Hematopoietic multipotent progenitor cell treated with erythropoietin and hydrocortisone succinate and interleukin-3 and kit ligand, for 8 days (in vitro differentiated cells): ENCODE measurements at regions not wholly inside any gene's neighbourhood (a gene's known extent, or its start where the extent isn't known, plus 50 kb on each side); places are given as distances from the start of the nearest gene placed in this dataset.

Experiments
- DNase-seq: peaks from one replicate; pipeline ENCODE4 v3.0.0-alpha.2; 2015

DNA sequence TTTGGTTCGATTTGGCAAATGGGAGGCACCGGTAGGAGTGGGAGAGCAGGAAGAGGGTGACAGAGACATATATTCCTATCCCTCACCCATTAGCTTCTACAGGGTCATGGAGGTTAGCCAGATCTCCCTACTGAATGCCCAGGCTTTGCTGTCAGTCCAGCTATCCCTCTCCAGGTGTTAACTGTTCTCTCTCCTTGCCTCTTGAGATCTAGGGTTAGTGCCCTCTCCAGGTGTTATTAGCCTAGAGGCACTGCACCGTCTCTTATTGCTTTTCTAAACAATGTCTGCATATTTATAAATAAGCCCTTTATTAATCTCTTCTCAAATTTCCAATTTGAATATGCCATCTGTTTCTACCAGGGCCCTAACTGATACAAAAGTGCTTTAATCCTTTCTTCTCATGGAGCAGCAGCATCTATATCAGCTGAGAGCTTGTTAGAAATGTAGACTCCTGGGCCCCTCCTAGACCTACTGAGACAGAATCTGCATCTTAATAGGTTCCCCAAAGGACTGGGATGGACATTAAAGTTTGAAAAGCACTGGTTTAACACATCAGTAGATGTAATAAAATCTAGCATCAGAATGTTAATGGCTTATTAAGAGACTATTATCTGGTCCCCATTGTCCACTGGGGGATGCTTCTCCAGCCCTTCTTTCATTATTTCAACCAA is 322.5 kb upstream of the SLC24A2 start:
- DNase-seq = no peak

DNA sequence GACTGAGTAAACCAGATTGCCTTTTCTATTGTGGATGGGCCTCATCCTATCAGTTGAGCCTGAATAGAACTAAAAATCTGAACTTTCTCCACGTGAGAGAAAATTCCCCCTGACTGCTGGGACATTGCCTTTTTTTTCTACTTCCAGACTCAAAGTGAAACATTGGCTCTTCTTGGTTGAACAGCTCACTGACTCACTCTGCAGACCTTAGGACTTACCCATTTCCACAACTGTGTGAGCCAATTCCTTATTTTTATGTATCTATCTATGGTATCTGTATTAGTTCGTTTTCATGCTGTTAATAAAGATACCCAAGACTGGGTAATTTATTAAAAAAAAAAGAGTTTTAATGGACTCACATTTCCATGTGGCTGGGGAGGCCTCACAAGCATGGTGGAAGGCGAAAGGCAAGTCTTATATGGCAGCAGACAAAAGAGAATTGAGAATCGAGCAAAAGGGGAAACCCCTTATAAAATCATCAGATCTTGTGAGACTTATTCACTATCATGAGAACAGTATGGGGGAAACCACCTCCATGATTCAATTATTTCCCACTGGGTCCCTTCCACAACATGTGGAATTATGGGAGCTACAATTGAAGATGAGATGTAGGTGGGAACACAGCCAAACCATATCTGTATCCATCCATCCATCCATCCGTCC is 306.7 kb upstream of the SLC24A2 start:
- DNase-seq = no peak

DNA sequence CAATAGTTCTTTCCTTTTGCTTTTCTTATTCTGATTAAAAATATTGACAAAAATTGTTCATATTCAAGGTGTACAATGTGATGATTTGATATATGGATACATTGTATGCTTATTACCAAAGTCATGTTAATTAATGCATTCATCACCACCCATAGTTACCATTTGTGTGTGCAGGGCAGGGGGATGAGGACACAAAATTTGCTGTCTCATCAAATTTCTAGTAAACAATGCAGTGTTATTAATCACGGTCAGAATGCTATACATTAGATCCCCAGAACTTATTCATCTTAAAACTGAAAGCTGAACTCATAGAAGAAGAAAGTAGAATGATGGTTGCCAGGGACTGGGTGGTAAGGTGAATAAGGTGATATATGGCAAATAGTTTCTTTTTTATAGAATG is 303.7 kb upstream of the SLC24A2 start:
- no peak for DNase-seq

DNA sequence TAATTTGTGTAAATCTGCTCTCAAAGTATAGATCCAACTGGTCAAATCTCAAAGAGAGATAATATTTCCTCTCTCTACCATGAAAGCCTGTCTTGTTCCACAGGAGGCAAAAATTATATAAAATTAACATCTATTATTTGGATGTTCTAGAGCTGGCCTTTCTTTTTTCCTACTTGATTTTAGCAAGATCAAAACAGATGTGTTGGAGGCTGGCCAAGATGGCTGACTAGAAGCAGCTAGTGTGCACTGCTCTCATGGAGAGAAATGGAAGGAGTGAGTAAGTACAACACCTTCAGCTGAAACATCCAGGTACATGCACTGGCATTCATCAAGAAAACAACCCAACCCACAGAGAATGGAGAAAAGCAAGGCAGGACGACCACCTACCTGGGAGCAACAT is 298.6 kb upstream of the SLC24A2 start:
- no peak for DNase-seq

DNA sequence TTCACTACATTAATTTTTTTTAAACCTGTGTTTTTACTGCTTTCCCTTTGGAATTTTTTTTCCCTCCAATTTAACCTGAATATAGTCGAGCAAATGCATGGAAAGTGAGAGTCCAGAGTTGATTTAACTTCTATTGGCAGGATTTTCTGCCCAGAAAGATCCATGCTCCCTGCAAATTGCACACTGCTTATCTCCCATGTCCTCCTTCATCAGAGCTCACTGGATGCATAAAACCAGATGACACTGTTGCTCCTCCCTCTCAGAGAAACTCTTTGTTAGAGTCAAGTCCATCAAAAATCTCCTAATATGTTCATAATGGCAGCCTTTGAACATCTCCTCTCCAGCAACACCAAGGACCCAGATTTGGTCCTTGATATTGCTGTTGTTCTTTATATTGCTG is 297.0 kb upstream of the SLC24A2 start:
- no peak for DNase-seq

DNA sequence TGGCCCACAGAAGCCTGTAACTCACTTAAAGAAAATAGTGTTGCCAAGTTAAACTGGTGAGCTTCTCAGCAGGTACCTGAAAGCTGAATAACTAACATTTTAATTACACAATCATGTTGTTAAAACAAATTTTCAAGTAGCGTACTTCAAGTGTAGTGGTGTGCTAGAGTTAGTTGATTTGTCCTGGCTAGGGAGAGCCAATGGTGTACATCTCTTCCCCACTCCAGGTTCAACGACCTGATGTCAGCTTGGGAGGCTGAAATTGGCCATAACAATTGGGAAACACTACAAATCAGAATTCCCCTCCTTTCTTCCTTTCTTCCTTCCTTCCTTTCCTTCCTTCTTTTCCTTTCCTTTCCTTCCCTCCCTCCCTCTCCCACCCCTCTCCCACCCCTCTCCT is 295.3 kb upstream of the SLC24A2 start:
- no peak for DNase-seq

DNA sequence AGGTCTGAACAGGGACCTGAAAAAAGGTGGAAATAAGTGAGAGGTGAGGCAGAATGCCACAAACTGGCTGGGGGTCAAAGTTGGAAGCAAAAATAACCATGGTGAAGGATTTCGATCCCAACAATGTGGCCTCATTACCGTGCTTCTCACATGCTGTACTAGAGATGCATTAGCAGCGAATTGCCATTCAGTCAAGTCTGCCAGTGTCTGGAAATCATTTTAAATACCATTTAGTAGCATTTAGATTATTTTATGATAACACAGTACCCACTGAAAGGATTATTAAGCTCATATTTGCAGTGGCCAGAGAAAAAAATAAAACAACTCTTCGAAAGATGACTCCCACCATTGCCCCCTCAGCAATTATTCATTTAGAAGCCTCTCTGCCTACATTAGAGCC is 294.6 kb upstream of the SLC24A2 start:
- no peak for DNase-seq

DNA sequence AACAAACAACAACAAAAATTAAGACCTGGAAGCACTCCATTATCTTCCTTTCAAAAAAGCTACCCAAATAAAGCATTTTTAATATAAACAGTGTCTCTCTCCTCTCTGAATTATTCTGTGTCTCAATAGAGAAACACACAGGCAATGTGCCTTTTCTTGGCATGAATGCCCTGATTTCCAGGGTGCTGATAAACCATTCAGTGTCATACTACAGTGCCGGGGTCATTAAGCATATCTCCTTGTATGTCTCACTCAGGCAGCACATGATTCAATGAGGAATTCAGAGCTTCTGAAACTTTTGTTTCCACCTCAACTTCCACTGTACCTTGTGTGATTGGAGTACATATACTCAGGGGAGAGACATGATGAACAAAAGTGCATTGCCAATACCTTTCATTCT is 294.0 kb upstream of the SLC24A2 start:
- DNase-seq = no peak

DNA sequence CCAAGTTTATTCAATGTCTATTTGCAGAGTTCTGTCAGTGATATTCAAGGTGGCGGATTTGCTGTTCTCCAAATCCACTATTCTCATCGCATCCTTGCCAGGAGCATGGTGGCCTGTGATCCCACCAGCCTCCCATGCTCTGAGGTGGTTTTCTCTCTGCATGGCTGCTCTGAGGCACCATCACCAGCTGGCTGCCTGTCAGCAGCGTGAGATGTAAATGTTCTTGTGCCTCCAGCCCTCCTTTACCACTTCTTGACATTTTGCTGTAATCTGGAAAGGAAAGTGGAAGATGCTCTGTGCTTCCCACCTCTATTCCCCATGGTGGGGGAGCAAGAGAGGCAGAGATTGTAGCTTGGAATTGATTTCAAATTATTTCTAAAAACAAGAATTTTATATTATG is 293.6 kb upstream of the SLC24A2 start:
- no peak for DNase-seq

DNA sequence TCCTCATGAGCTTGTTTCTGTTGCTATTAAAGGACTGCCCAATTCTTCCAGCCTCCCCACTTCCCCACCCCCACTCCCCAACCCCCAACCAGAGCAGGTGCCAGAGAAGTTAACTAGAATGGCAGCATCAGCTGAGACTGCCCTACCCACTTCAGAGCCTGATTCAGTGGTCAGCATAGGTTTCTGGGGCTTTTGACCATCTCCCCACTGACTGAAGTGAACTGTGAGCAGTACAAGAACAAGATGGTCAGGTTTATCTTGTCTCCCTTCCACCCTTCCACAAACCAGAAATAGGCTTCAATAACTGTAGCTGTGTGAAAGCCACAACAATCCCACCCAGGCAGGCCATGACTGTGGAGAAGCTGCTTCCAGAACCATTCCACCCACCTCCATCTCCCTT is 289.4 kb upstream of the SLC24A2 start:
- DNase-seq = no peak

DNA sequence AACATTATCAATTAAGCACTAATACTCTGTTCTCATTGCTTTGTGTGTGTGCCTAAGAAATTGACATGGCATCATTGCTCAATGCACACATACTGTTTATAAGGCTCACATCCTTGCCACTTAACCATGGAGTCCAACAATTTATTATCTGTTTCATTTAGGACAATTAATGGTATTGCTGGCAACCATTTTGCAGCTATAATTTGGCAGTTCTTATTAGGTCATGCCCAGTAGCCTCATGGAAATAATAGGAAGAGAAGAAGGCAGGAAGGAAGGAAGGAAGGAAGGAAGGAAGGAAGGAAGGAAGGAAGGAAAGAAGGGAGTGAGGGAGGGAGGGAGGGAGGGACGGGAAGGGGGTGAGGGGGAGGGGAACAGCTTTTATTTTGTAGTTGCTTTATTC is 285.5 kb upstream of the SLC24A2 start:
- DNase-seq = no peak

DNA sequence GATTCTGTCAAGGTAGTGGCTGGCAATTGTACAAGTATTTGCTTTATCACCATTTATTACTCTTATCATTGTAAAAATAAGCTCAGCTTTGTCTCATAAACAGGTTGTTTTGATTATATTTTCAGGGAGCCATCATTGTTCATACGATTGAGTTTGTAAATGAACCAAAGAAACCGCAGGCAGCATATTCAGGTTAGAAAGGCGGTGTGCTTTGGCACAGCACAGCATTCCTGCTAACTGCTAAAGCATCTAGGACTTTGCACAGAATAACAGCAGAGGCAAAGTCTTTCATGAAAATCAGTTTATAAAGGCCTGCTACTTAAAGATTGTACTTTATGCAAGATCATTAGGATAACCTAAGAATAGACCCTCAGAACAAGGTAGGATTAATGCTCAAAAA is 281.5 kb upstream of the SLC24A2 start:
- DNase-seq = no peak

DNA sequence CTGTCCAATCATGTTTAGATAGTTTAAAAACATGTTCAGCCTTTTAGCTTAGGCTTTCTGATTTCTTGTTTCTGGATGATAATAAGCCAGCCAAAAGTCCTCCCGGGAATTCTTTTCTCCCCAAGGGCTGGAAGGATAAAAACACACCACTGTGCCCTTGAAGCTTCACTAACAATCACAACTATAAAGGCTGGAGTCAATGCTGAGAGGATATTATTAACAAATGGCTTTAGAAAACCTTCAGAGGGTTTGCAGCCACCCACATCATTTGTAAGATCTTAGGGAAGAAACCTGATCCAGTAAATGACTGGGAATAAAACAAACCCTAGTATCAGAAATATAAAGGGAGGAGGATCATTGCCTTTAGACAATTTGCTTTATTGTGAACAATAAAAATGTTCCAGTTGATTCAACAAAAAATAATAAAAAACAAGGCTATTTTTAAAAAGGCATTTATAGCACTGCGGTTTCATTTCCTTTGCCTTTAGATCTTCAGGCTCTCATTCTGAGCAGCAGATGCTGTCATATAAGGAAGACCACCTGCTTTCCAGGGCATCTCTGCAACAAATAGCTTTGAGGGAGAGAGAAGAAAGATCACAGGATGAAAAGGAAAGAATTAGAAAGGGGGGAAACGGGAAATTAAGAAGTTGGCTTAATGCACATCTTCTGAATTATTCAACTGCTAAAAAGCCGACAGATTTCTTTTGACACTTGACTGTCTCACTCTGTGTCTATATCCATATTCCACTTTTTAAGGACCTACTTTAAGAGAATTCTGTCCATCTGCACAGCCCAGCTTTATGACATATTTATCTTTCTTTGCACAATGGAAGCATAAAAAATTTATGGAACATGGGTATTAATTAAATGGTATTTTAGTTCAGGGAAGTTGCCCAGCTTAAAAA is 277.2 kb upstream of the SLC24A2 start:
- no peak for DNase-seq

DNA sequence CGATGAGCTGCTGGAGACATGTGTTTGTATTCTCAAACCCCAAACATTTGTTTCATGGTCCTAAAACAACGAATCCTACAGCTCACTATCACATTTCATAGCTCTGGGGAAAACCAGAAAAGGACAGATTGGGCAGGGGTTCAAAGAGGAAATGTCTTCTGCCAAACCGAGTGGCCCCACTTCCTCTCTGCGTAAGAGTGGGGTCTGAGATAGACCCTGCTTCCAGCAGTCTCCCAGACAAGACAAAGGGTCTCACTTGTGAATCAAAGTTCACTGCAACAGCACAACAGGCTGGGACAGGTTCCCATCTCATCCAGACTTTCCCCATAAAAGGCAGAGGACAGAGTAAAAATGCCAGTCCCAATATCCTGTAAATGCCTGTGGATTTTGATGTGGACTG is 276.2 kb upstream of the SLC24A2 start:
- no peak for DNase-seq

DNA sequence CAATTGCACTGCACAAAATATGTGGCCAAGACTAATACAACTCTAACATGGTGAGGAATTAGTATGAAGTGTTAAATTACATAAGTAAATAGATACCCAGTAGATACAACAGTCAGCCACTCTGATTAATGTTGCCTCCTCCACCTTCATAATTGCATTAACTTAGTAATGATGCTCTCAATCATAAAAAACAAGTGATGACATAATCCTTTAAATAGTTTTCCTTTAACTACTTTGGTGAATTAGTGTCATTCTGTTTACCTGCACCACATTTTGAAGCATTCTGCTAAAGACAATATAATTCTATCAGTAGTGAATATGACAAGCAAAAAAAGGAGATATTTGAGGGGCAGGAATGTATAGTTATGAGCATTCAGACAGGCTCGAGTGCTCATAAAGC is 265.9 kb upstream of the SLC24A2 start:
- DNase-seq = no peak

DNA sequence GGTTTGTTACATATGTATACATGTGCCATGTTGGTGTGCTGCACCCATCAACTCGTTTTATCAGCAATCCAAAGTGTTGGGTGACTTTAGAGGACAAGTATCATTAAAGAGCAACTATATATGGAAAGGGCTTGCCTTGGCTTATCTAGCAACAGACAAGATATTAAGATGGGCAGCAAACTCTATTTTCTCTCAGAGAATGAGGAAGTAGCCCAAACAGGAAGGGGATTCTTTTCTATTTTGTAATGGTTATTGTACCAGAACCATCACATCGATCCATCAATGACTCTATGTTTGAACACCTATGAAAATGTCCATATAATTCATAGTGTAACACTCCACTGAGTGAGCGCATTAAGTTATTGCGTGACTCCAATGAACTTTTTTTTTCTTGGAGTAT is 260.1 kb upstream of the SLC24A2 start:
- no peak for DNase-seq

DNA sequence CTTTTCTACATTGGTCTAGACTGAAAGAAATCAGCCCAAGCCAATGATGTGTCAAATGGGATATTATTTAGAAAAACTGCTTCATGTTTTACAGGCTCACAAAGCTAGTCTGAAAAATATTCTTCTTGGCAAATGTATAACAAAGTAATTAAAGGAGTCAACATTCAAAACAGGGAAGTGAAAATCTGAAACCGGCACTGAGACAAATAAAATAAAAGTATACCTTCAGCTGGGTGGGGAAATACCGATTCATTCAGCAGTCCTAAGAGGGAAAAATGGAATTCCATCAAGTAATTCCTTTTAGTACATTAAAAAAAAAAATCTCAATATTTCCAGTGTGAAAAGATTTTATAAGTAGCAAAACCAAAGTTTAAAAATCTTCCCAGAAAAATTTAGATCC is 259.6 kb upstream of the SLC24A2 start:
- no peak for DNase-seq

DNA sequence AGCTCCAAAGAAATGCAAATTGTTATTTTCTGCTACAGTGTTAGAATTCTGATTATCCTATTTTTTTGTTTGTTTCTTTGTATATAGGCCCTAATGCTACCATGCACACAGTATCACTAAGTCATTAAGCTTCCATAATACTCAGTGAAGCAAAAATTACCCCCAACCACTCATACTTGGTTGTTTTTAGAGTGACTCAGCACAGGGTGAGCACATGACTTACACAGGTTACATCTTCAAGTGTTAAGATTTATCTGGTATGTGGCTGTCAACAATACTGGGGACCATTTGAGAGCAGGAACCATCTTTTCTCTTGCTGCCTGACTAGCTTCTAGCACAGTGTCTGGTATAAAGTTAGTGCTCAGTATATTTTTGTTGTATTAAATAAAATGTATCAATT is 255.8 kb upstream of the SLC24A2 start:
- no peak for DNase-seq

DNA sequence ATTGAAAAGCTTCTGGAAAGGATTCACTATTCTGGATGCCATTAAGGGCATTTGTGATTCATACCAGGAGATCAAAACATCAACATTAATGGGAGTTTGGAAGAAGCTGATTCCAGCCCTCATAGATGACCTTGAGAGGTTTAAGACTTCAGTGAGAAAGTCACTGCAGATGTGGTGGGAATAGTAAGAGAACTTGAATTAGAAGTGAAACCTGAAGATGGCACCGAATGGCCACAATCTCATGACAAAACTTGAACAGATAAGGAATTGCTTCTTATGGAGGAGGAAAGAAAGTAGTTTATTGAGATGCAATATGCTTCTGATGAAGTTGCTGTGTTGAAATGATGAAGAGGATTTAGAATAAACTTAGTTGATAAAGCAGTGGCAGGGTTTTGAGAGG is 254.6 kb upstream of the SLC24A2 start:
- DNase-seq = no peak

DNA sequence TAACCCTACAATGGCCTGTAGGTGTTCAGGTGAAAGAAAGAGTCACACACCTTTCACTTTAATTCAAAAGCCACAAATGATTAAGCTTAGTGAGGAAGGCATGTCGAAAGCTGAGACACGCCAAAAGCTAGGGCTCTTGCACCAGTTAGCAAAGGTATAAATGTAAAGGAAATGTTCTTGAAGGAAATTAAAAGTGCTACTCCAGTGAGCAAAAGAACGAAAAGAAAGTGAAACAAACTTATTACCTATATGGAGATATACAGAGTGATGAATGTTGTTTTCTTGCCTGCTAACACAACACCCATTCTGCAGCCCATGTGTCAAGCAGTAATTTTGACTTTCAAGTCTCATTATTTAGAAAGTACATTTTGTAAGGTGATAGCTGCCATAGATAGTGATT is 254.2 kb upstream of the SLC24A2 start:
- no peak for DNase-seq

DNA sequence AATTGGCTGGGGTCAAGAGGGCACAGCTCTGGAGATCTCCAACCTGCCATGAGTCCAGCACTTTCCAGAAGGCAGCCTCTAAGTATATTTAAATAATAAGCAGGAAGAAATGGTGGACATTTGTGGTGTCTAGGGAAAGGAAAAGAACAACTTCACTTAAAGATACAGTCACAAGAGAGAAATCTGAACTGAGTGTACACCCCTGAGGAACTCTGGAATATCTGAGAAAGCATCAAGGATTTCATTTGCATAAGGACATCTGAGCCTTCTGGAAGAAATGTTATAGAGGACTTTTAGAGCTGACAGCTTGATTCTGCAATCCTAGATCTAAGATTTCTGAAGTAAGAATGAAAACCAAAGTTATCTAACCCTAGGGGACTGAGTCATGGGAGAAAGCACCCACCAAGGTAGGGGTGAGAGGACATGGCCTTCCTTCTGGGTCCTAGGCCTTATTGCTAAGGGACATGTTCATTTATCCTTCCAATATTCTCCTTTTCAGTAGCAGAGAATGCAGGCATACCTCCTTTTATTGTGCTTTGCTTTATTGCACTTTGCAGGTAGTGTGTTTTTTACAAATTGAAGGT is 253.4 kb upstream of the SLC24A2 start:
- no peak for DNase-seq

DNA sequence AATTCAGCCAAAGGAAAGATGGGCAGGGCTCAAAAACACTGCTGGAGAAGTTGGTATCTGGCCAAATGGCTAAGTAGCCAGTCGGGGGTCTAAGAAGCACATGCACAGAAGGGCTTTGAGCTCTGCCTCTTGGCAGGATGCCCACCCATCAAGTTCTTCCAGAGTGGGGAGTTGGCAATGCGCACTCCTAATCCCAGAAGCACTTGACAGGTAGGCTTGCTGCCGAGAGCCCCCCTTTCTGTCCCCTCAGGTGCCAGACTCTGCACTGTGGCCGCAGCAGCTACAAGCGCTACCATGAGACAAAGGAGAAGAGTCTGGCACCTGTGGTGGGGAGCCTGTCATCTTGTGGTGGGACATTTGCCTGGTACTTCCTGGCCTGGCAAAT is 252.9 kb upstream of the SLC24A2 start:
- DNase-seq = no peak

DNA sequence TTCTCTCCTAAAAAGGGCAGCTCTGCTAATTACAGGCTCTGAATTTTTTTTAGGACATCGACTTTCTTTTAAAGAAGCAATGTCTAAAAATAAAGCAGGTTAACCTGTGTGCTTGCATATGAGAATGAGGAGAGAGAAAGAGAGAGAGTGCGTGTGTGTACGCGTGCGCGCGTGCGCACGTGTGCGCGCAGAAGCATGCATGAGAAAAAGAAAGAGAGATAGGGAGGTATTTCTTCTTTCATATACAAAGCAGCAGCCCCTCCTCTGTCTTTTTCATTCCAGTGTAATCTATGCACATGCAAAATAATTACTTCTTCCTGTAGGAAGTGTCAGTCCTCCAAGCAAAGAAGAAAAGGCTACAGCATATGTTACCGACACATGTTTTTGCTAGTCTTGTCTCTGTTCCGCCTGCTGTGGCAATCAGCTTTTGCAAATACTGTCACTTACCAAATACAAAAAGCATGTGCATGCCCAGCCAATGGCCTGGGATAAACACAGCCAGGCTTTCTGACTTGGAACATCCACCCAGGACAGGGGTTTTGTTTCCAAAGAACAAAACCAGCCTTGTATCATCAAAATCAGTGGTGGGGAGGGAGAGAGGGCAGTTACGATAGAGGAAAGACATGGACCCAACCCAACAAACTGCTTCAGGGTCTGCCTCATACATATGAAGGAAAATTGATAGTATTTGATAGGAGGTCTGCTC is 252.3 kb upstream of the SLC24A2 start:
- DNase-seq = no peak
